ENCODE measurements at regions not wholly inside any gene's neighbourhood (a gene's known extent, or its start where the extent isn't known, plus 50 kb on each side); places are given as distances from the start of the nearest gene placed in this dataset.

DNA sequence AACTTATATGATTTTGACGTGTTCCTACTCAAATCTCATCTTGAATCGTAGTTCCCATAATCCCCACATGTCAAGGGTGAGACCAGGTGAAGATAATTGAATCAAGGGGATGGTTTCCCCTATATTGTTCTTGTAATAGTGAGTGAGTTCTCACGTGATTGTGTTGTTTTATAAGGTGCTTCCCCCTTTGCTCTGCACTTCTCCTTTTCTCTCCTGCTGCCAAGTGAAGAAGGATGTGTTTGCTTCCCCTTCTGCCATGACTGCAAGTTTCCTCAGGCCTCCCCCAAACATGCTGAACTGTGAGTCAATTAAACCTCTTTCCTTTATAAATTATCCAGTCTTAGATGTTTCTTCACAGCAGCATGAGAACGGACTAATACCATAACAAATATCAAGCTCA, 83.2 kb downstream of the MANEA start:
- H3K4me1 ChIP-seq (ENCODE audit: control insufficient read depth in 5 of 5, insufficient read depth in 5 of 5, low read length in 5 of 5), result no peaks in the 10 kb centered on the region
- H3K4me3 ChIP-seq, result no peak overlapping the region
- no peaks in the 10 kb centered on the region for H3K36me3 ChIP-seq (ENCODE audit: control insufficient read depth in 4 of 4, insufficient read depth in 4 of 4, low read length in 4 of 4)
- DNase-seq (no peak), ATAC-seq (ENCODE audit: insufficient read depth, low FRiP score) (no peak)
- H3K27ac ChIP-seq (ENCODE audit: low read depth in 1 of 2, low read length in 1 of 2), result no peak overlapping the region
- no peaks in the 10 kb centered on the region for H3K27me3 ChIP-seq (ENCODE audit: control insufficient read depth in 3 of 3, insufficient read depth in 3 of 3, low read length in 2 of 3)
- H3K9ac ChIP-seq (ENCODE audit: insufficient read depth in 1 of 2, low read length in 2 of 2), result no peak overlapping the region
- WGBS, 2 donors, result 67 to 69% methylated on average over 4 of the region's 4 CpGs
- H3K9me3 ChIP-seq (ENCODE audit: control insufficient read depth in 4 of 4, insufficient read depth in 3 of 4, low read length in 3 of 4), result no peaks in the 10 kb centered on the region
- TF ChIP-seq, protein P1, sequence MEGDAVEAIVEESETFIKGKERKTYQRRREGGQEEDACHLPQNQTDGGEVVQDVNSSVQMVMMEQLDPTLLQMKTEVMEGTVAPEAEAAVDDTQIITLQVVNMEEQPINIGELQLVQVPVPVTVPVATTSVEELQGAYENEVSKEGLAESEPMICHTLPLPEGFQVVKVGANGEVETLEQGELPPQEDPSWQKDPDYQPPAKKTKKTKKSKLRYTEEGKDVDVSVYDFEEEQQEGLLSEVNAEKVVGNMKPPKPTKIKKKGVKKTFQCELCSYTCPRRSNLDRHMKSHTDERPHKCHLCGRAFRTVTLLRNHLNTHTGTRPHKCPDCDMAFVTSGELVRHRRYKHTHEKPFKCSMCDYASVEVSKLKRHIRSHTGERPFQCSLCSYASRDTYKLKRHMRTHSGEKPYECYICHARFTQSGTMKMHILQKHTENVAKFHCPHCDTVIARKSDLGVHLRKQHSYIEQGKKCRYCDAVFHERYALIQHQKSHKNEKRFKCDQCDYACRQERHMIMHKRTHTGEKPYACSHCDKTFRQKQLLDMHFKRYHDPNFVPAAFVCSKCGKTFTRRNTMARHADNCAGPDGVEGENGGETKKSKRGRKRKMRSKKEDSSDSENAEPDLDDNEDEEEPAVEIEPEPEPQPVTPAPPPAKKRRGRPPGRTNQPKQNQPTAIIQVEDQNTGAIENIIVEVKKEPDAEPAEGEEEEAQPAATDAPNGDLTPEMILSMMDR (IDR thresholded peaks at IDR 0.05; ENCODE audit: control extremely low read depth, extremely low read depth), result no peak

DNA sequence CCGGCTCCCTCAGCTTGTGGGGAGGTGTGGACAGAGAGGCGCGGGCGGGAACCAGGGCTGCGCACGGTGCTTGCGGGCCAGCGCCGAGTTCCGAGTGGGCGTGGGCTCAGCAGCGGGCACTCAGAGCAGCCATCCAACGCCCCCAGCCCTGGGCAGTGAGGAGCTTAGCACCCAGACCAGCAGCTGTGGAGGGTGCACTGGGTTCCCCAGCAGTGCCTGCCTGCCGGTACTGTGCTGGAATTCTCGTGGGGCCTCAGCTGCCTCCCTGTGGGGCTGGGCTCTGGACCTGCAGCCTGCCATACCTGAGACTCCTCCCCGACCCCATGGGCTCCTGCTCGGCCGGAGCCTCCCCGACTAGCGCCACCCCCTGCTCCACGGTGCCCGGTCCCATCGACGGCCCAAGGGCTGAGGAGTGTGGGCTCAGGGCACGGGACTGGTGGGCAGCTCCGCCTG, 92.7 kb downstream of the MANEA start:
- TF ChIP-seq, protein P1 (IDR thresholded peaks at IDR 0.05; ENCODE audit: control extremely low read depth, extremely low read depth), result no peak
- Histone ChIP-seq H3K36me3 (ENCODE audit: control insufficient read depth in 4 of 4, insufficient read depth in 4 of 4, low read length in 4 of 4) (no peaks in the 10 kb centered on the region), H3K9me3 (ENCODE audit: control insufficient read depth in 4 of 4, insufficient read depth in 3 of 4, low read length in 3 of 4) (peaks cover 0 to 6% (median 0%) of the 10 kb centered on the region in 4 donors), H3K4me1 (ENCODE audit: control insufficient read depth in 5 of 5, insufficient read depth in 5 of 5, low read length in 5 of 5) (no peaks in the 10 kb centered on the region), H3K27ac (ENCODE audit: low read depth in 1 of 2, low read length in 1 of 2) (no peak overlapping the region), H3K4me3 (no peak overlapping the region), H3K27me3 (ENCODE audit: control insufficient read depth in 3 of 3, insufficient read depth in 3 of 3, low read length in 2 of 3) (no peaks in the 10 kb centered on the region), H3K9ac (ENCODE audit: insufficient read depth in 1 of 2, low read length in 2 of 2) (no peak overlapping the region)
- no peak for ATAC-seq (ENCODE audit: insufficient read depth, low FRiP score)
- DNase-seq, result no peak
- WGBS, 2 donors, result 95 to 96% methylated on average over 26 of the region's 26 CpGs

DNA sequence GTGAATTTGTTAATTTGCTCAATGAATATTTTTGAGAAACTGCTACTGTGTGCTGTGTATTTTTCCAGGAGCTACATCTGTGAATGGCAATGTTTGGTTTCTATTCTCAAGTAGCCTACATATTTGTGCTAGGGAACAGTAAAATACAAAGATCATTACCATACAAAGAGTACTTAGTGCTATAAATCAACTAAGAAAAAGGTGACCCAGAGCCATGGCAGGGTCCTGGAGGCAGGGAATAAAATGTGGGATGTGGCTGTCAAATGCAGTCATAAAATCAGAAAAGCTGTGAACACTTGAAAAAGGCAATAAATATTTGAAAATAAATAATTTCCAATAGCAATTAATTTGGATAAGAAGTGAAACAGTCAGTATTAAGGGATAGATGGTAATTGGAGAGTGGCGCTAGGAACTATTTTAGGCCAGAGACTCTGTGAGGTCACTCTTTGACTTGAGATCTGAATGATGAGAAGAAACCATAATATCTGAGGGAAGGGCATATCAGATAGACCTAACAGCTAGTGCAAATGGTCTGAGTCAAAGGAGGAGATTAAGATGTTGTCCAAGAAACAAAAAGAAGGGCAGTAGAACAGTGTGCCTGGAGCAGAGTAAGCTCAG, 98.8 kb downstream of the MANEA start:
- no peak for DNase-seq
- H3K4me3 ChIP-seq, result no peak overlapping the region
- no peaks in the 10 kb centered on the region for H3K36me3 ChIP-seq (ENCODE audit: control insufficient read depth in 4 of 4, insufficient read depth in 4 of 4, low read length in 4 of 4)
- H3K9ac ChIP-seq (ENCODE audit: insufficient read depth in 1 of 2, low read length in 2 of 2), result no peak overlapping the region
- H3K27ac ChIP-seq (ENCODE audit: low read depth in 1 of 2, low read length in 1 of 2), result no peak overlapping the region
- H3K4me1 ChIP-seq (ENCODE audit: control insufficient read depth in 5 of 5, insufficient read depth in 5 of 5, low read length in 5 of 5), result no peaks in the 10 kb centered on the region
- TF ChIP-seq, protein P1 (IDR thresholded peaks at IDR 0.05; ENCODE audit: control extremely low read depth, extremely low read depth), result no peak
- ATAC-seq (ENCODE audit: insufficient read depth, low FRiP score), result no peak
- 91 to 95% methylated on average over 1 of the region's 1 CpG for WGBS, 2 donors
- no peaks in the 10 kb centered on the region for H3K9me3 ChIP-seq (ENCODE audit: control insufficient read depth in 4 of 4, insufficient read depth in 3 of 4, low read length in 3 of 4)
- H3K27me3 ChIP-seq (ENCODE audit: control insufficient read depth in 3 of 3, insufficient read depth in 3 of 3, low read length in 2 of 3), result no peaks in the 10 kb centered on the region

DNA sequence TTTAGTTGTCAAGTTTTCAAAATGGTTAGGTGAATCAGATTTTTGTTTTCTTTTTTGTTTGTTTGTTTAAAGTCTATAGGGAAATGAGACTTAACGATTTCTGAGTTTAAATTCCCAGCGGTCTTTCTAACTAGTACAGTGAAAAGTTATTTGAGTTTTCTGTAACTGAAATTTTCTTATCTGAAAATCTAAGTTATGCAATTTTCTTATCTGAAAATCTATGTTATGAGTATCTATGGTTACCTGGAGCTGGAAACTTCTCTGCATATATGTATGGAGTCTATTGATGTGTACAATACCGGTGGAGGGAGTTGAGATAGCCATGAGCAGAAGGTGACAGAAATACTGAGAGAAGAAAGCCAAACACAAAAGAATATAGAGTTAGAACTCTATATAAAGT, 102.6 kb downstream of the MANEA start:
- TF ChIP-seq, protein P1 (IDR thresholded peaks at IDR 0.05; ENCODE audit: control extremely low read depth, extremely low read depth), result no peak
- no peaks in the 10 kb centered on the region for H3K36me3 ChIP-seq (ENCODE audit: control insufficient read depth in 4 of 4, insufficient read depth in 4 of 4, low read length in 4 of 4)
- WGBS, 2 donors, result 69 to 83% methylated on average over 3 of the region's 3 CpGs
- peak in 1 of 3 donors; percentile 5 for DNase-seq
- no peaks in the 10 kb centered on the region for H3K9me3 ChIP-seq (ENCODE audit: control insufficient read depth in 4 of 4, insufficient read depth in 3 of 4, low read length in 3 of 4)
- no peak overlapping the region for H3K9ac ChIP-seq (ENCODE audit: insufficient read depth in 1 of 2, low read length in 2 of 2)
- H3K27ac ChIP-seq (ENCODE audit: low read depth in 1 of 2, low read length in 1 of 2), result no peak overlapping the region
- H3K4me1 ChIP-seq (ENCODE audit: control insufficient read depth in 5 of 5, insufficient read depth in 5 of 5, low read length in 5 of 5), result no peaks in the 10 kb centered on the region
- ATAC-seq (ENCODE audit: insufficient read depth, low FRiP score), result no peak
- no peak overlapping the region for H3K4me3 ChIP-seq
- no peaks in the 10 kb centered on the region for H3K27me3 ChIP-seq (ENCODE audit: control insufficient read depth in 3 of 3, insufficient read depth in 3 of 3, low read length in 2 of 3)

Data from lung (tissue), 11 donors.